Peyer's patch (tissue), 4 donors: ENCODE measurements at regions not wholly inside any gene's neighbourhood (a gene's known extent, or its start where the extent isn't known, plus 50 kb on each side); places are given as distances from the start of the nearest gene placed in this dataset.

Source experiments
- DNase-seq, 3 donors: peaks; one replicate each; pipeline ENCODE4 v3.0.0-alpha.2; 2017 to 2019
- H3K27ac ChIP-seq, 4 donors: fragments of 200-600 bp; sonication (generic); one replicate each; pipeline ENCODE4 v1.5.1; 2016 to 2019
- H3K27me3 ChIP-seq, 2 donors: fragments of 200-600 bp; sonication (generic); one replicate each; pipeline ENCODE4 v1.5.1; 2019
- H3K36me3 ChIP-seq, 3 donors: fragments of 200-600 bp; sonication (generic); one replicate each; pipeline ENCODE4 v1.5.1; 2016 to 2019
- H3K4me1 ChIP-seq, 4 donors: fragments of 200-600 bp; sonication (generic); one replicate each; pipeline ENCODE4 v1.5.1; 2016 to 2019
- H3K4me3 ChIP-seq, 4 donors: fragments of 200-600 bp; sonication (generic); 1 replicate in 3 of 4; 2 replicates in 1 of 4; pipeline ENCODE4 v1.5.1; 2016 to 2019; ENCODE audit warnings: mild to moderate bottlenecking in 1 of 4
- H3K9me3 ChIP-seq, 4 donors: fragments of 200-600 bp; sonication (generic); one replicate each; pipeline ENCODE4 v1.5.1; 2016 to 2019; ENCODE audit warnings: mild to moderate bottlenecking in 1 of 4
- POLR2A ChIP-seq, 2 donors: fragments of 450-650 bp; IDR thresholded peaks; one replicate each; pipeline ENCODE4 v1.5.1; 2017; ENCODE audit warnings: antibody characterized with exemption in 2 of 2, mild to moderate bottlenecking in 2 of 2, moderate library complexity in 2 of 2
- TF ChIP-seq, protein P1 (sequence below), 6 experiments: fragments of 450-650 bp in 4 of 6; fragments of 200-600 bp in 2 of 6; sonication (generic) in 1 of 6; IDR thresholded peaks; one replicate each; pipeline ENCODE4 v1.5.1; 2017 to 2019; ENCODE audit warnings: antibody characterized with exemption in 6 of 6, mild to moderate bottlenecking in 3 of 6, moderate library complexity in 1 of 6

DNA sequence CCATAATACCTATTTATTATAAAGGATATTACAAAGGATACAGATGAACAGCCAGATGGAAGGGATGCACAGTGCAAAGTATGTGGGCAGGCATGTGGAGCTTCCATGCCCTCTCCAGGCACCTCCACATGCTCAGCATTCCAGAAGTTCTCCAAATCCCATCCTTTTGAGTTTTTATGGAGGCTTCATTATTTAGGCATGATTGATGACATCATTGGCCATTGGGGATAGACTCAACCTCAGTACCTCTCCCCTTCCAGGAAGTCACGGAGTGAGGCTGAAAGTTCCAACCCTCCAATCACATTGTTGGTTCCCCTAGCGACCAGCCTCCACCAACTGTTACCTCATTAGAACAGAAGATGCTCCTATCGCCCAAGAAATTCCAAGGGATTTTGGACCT, 156.4 kb downstream of the ATP23 start:
- no peaks in the 10 kb centered on the region for H3K36me3 ChIP-seq
- no peak overlapping the region for H3K27ac ChIP-seq
- TF ChIP-seq POLR2A (IDR thresholded peaks at IDR 0.05) = no peak
- H3K4me1 ChIP-seq = no peaks in the 10 kb centered on the region
- no peaks in the 10 kb centered on the region for H3K9me3 ChIP-seq
- H3K27me3 ChIP-seq = no peaks in the 10 kb centered on the region
- no peak for DNase-seq
- H3K4me3 ChIP-seq = no peak overlapping the region

DNA sequence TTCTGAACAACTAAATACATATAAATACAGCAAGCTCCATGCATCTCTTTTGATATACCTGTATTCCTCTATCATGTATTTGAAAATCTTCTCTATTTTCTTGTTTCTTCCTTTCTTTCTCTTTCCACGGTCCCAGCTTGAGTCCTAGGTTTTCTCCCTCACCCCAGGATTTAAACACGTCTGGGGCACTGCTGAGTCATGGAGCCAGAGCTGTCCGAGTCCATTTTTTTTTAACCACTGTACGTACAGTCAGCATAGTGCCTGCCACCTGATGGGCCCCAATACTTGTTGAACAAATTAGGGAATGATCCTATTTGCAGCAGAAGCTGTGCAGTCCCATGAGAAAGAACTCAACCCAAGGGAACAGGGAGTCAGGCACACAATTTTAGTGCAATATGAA, 158.1 kb downstream of the ATP23 start:
- Histone ChIP-seq H3K36me3 (no peaks in the 10 kb centered on the region), H3K4me3 (no peak overlapping the region), H3K4me1 (no peaks in the 10 kb centered on the region), H3K27ac (no peak overlapping the region), H3K9me3 (no peaks in the 10 kb centered on the region), H3K27me3 (no peaks in the 10 kb centered on the region)
- DNase-seq = no peak
- TF ChIP-seq, protein P1, sequence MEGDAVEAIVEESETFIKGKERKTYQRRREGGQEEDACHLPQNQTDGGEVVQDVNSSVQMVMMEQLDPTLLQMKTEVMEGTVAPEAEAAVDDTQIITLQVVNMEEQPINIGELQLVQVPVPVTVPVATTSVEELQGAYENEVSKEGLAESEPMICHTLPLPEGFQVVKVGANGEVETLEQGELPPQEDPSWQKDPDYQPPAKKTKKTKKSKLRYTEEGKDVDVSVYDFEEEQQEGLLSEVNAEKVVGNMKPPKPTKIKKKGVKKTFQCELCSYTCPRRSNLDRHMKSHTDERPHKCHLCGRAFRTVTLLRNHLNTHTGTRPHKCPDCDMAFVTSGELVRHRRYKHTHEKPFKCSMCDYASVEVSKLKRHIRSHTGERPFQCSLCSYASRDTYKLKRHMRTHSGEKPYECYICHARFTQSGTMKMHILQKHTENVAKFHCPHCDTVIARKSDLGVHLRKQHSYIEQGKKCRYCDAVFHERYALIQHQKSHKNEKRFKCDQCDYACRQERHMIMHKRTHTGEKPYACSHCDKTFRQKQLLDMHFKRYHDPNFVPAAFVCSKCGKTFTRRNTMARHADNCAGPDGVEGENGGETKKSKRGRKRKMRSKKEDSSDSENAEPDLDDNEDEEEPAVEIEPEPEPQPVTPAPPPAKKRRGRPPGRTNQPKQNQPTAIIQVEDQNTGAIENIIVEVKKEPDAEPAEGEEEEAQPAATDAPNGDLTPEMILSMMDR (IDR thresholded peaks at IDR 0.05) = no peak
- TF ChIP-seq POLR2A (IDR thresholded peaks at IDR 0.05) = no peak

DNA sequence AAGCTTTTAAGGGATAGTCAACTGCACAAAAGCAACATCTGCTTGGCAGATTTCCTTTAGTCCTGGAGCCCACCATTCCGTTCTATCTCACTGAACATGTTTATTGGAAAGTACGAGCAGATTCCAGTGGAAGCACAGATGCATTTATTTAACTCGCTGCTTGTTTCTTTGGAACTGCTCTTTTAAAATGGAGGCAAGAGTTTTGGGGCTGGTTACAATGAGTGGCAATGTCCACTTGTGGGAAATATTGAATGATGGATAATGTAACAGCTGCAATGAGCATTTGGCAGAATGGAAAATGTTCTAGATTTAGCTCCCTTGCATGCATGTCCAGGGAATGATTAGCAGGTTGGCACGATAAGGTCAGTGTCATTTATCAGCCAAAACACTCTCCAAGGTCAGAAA, 163.0 kb downstream of the ATP23 start:
- no peak overlapping the region for H3K27ac ChIP-seq
- H3K36me3 ChIP-seq = no peaks in the 10 kb centered on the region
- no peak overlapping the region for H3K4me3 ChIP-seq
- no peaks in the 10 kb centered on the region for H3K27me3 ChIP-seq
- DNase-seq = no peak
- TF ChIP-seq, protein P1 (IDR thresholded peaks at IDR 0.05) = no peak
- no peak for TF ChIP-seq POLR2A (IDR thresholded peaks at IDR 0.05)
- no peaks in the 10 kb centered on the region for H3K9me3 ChIP-seq
- no peaks in the 10 kb centered on the region for H3K4me1 ChIP-seq

DNA sequence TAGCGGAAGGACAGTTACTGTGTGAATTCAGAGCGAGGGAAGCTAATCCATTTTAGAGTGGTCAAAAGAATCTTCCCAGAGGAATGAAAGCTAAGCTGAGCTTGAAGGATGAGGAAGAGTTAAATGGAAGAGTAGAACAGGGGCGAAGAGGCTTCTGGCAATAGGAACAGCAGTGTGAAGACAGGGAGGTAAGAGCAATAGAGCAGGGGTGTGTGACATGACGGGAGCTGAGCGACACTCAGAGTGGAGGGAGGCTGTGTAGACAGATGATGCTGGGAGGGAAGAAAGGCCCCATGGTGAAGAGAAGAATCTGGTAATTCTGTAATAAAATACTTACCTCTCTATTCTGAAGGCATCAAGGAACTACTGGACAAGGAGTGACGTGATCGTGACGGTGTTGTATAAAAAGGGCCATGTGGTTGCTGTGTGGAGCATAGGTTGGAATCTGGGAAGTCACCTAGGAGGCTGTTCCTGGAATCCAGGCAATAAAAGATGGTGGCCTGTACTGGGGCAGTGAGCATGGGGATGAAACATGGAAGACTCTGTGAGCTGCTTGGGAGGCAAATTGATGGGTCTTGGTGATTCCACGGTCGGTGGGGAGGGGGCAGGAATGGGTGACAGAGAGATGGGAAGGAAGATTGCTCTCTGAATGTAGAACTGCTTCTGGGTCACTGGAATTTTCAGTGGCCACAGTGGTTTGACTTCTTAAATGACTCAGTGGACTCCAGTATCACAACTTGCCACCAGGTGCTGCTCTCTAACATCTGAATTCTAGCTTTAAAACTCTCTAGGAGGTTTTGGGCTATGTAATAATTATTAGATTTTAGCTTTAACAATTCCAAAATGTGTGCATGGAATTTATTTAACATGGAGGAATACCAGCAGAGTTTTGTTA, 164.1 kb downstream of the ATP23 start:
- Histone ChIP-seq H3K4me3 (no peak overlapping the region), H3K27ac (no peak overlapping the region), H3K27me3 (no peaks in the 10 kb centered on the region), H3K4me1 (no peaks in the 10 kb centered on the region), H3K36me3 (no peaks in the 10 kb centered on the region), H3K9me3 (no peaks in the 10 kb centered on the region)
- DNase-seq = no peak
- TF ChIP-seq, protein P1 (IDR thresholded peaks at IDR 0.05) = no peak
- TF ChIP-seq POLR2A (IDR thresholded peaks at IDR 0.05) = no peak

DNA sequence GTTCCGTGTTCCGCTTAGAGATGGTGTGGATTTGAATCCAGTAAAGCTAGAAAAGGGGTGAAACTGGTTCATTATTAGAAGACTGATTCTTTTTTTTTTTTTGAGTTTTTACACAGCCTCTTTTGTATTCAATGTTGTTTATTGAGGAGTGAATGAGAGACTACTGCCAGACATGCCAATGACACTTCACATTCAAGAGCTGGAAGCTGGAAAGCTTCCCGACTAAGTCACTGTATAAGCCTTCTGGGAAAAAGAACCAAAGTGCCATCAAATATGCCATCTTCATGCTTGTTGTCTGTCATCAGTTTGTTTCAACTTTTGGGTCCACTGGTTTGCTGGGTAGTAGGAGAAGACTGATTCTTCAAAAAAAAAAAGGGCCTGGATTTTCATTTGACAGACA, 164.8 kb downstream of the ATP23 start:
- Histone ChIP-seq H3K9me3 (no peaks in the 10 kb centered on the region), H3K27ac (no peak overlapping the region), H3K4me3 (no peak overlapping the region), H3K36me3 (no peaks in the 10 kb centered on the region), H3K27me3 (no peaks in the 10 kb centered on the region), H3K4me1 (no peaks in the 10 kb centered on the region)
- no peak for TF ChIP-seq POLR2A (IDR thresholded peaks at IDR 0.05)
- TF ChIP-seq, protein P1 (IDR thresholded peaks at IDR 0.05) = no peak
- no peak for DNase-seq

DNA sequence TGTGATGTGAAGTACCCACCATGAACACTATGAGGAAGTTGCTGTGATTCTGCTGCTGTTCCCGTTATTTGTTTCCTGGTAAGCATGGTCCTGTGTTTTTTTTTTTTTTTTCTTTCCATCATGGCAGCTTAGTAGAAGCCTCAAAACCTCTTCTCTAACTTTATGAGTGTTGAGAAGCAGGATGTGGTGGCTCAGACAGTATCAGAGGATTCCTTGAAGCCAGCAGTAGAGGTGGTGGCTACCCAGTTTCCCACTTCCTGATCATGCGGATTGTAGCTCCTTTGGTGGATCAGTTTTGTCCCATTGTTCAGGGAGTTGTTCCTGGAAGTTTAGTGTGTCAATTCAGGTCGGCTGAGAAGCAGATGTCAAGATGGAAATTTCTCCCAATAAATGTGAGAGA, 175.8 kb downstream of the ATP23 start:
- DNase-seq = no peak
- H3K27me3 ChIP-seq = no peaks in the 10 kb centered on the region

More for the DNA sequence above, 175.8 kb downstream of the ATP23 start:
- no peak overlapping the region for H3K27ac ChIP-seq
- no peak overlapping the region for H3K4me3 ChIP-seq
- no peaks in the 10 kb centered on the region for H3K9me3 ChIP-seq
- no peaks in the 10 kb centered on the region for H3K4me1 ChIP-seq
- no peaks in the 10 kb centered on the region for H3K36me3 ChIP-seq
- TF ChIP-seq, protein P1 (IDR thresholded peaks at IDR 0.05) = no peak
- TF ChIP-seq POLR2A (IDR thresholded peaks at IDR 0.05) = no peak
